NCI-H1092 (cell line): ENCODE measurements at regions not wholly inside any gene's neighbourhood (a gene's known extent, or its start where the extent isn't known, plus 50 kb on each side); places are given as distances from the start of the nearest gene placed in this dataset.

Experiments used
- DNase-seq: peaks from one replicate; lab custom pipeline; 2025; lab: John Stamatoyannopoulos, UW

DNA sequence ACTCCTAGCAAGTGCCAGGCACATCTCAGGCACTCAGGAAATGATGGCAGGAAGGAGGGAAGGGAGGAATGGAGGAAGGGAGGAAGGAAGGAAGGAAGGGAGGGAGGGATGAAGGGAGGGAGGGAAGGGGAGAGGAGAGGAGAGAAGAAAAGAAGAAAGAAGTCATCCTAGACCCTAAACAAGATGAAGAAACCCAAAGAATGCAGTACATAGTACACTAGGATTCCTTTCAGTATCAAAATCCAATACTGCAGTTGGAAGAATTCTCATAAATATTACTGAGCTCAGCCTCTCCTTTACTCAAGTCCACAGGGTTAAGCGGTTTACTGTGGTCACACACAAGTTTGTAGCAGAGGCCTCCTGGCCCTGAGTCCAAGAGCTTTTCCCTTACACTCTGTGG lies 155.7 kb upstream of the ETAA1 start:
- DNase-seq = no peak

DNA sequence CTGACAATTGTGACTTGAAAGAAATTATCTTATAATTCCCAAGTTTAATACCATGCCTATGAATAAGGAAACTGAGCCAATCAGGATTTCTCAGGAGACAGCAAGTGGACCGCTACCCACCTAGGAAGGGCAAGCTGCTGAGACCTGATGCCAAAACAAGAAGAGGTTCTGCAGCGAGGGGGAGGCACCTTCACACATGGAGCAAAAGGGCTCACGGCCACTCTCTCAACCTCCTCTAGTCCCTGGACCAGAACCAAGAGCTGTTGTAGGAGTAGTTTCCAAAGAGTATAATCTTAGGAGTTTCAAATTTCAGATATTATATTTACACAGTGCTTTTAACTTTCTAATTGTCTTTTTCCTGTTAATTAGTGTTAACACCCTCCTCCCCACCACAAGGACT lies 154.7 kb upstream of the ETAA1 start:
- DNase-seq = no peak

DNA sequence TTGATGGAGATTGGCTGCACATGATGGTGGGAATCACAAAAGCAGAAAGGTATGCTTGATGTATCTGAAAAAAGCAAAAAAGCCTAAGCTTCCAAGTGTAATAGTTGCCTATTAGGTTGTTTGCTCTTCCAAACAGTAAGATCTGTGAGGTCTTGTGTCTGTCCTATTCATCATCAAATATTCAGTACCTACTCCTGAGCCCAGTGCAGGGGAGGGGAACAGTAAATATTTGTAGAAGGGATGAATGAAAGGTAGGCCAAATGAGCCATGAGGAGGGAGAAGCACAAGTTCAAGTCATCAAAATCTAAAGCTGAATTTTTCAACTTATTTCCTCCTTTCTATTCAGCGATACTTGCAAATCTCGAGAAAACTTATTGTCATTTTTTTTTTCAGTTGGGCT lies 153.2 kb upstream of the ETAA1 start:
- no peak for DNase-seq

DNA sequence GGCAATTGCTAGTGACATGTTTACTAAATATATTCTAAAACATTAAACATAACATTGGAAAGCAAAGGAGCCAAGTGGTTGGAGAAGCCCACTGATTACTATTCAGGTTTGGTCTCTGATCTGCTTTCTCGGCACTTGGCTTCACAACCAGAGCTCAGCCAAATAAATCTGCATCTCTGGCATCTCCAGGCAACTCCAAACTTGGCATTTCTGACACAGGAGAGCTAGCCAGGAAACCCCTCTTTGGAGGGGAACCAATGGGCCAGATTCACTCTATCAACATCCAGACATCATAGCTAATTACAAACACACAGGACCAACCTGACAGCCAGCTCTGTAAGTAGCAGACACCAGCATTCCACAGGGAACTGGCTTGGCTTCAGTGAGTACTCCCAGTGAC lies 150.3 kb upstream of the ETAA1 start:
- no peak for DNase-seq

GRCh38 chr2:67251741-67252140 lies 145.4 kb upstream of the ETAA1 start:
- no peak for DNase-seq

DNA sequence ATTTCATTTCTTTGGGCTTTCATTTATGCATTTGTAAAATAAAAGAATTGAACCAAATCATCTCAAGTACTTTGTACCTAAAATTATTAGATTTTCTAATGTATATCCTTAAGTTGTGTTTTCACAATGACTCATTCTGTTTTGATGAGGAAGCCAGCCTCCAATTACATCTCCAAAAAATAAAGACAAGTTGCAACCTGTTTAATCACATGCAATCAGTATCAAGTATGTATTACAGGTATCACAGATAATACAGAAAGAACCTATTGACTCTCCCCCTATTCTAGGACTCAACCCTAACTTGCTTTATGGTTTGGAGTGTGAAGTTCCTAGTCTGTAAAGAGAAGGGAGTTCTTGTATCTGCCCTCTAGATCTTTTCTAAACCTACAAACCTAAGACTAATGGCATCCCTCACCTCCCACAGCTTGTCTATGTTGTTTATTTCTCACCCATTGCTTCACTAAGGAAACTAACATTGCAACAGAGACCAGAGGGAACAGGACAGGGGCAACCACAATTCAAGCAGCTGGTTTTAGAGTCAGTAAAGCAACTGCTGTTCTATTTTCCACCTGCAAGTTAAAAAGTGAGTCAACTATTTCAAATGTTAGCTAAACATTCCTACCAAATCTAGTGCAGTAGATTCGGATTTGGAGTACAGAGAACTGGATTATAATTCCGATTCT lies 141.1 kb upstream of the ETAA1 start:
- DNase-seq = no peak

GRCh38 chr2:67256892-67257291 lies 140.2 kb upstream of the ETAA1 start:
- no peak for DNase-seq

DNA sequence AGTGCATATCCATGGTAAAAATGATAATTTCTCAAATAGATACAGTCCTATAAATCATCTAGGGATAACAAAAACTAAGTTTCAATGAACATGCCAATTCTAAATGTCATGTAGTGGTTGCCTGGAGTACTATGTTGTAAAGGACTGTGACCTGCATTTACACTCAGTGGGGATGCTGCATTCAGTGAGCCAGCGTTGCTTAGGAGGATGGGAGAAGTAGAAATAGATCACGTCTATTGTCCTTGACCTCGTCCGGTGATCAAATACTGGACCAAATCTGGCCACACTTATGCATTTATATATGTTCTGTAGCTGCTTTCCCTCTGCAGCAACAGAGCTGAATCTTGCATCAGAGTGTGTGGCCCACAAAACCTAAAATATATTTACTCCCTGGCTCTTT lies 139.0 kb upstream of the ETAA1 start:
- DNase-seq = no peak

- DNase-seq = no peak
Observed at GRCh38 chr2:67258831-67259230, 138.3 kb upstream of the ETAA1 start.

DNA sequence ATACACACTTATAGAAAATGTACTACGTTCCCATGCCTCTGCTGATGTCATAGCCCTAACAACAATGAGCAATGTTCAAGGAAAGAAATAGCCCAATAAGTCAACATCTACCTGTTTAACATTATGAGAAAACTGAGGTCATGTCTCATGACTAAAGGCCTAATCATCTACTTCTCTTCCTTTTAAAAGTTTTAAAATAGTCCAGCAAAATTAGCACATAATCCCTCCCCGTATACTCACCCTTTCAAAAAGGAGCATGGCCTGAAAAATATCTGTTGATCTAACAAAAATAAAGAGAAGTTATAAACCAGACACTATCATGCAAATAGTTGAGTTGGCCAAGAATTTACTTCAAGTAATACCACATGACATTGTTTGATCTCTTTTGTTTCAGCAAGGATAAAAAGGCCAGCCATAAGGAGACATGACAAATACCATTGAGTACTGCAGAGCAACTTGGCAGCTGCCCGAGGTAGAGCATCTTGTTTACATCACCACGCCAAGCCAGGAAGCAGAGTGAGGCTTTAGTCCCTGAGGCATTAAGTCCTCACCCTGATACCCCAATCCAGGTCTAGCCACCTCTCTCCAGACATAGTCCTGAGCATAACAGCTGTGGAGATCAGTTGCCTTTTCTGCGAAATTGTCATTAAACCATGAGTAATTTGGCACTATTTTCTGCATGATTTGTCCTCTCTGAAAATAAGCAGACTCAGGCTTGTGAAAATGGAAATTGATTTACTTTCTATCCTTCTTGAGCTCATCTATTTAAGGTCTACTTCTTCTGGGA lies 137.4 kb upstream of the ETAA1 start:
- DNase-seq = no peak

DNA sequence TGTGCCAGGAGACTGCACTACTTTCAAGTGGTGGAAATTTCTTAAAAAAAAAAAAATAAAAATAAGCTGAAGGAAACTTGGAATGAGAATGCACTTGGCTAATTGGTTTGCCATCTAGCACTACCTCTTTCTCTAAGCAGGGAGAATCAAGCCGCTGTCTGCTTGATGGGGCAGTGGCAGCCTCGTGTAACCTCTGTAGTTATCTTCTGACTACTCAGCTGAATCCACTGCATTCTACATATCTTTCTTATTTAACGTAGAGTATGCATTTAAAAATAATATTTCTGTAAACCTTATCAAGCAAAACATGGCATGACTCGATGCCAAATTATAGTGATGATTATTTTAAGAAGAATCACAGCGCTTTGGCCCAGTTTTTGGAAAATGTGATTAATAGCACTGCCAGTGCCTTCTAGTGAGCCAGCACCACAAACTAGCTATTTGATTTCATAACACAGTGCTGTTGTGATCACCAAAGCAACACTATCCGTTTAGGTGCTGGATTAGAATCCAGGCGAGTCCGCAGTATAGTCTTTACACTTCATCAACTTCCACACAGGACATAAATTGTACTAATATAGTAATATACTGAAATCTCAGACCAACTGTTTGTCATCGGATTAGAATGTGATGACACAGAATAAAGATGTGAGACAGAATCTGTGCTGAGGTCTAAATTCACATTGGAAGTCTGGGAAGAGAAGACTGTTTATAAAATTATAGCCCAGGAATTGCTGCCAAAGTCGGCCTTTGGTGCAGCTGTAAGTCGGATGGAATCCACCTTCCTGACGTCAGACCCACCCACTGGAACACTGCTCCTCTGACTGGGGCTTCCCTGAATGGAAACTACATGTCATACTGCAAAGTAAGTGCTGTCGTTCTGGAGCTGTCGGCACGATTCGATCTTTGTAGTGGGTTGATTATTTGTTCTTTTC lies 136.5 kb upstream of the ETAA1 start:
- no peak for DNase-seq

DNA sequence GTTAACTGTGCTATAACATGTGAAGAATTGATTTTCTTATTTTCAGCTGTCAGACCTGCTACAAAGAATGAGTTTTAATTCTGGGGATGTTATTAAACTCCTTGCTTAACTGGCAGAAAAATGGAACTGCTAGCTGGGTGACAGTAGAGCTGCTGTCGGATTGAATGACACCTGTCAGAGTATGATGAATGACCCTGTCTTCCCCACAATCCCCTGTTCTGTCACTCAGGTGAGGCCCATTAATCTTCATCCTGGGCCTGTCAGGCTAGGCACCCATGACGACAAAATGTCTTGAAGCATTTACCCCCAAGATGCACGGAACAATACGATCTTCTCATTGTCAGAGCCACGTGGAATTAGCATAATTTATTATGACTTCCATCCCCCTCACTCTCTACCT lies 129.9 kb upstream of the ETAA1 start:
- no peak for DNase-seq

- no peak for DNase-seq
Observed at GRCh38 chr2:67268797-67269196, 128.3 kb upstream of the ETAA1 start.

DNA sequence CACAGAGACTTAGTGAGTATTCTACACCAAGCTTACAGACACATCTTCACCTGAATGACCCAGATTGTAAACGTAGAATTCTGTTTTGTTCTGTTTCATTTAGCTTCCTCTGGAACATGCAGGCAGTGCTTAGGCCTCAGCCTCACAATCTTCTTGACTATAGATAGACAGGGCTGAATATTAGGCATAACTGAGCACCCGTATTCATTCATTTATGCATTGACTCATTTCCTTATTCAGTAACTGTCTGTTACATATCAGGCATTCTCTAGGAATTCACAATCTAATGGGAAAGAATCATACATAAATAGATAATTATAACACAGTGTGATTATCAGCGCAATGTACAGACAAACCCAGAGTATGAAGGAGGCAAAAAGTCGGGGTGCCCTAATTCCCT lies 124.9 kb upstream of the ETAA1 start:
- no peak for DNase-seq

- DNase-seq = no peak
Observed at GRCh38 chr2:67277450-67277849, 119.7 kb upstream of the ETAA1 start.

DNA sequence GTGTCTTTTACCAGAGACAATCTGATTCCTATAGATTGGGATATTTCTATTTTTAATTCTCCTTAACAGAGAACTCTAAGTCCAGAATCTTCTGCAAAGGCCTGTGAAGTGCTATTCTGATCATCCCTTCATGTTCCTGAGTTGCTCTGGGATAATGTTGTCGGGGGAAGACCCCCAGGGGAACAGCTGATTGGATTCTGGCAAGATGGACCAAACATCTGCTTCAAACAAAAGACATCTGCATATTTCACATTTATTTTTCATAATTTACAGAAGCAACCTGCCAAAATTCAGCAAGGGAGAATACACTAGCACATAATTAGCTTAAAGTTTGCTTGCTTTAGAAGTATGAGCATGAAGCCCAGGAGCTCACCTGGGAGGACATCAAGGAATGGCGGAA lies 116.0 kb upstream of the ETAA1 start:
- no peak for DNase-seq

DNA sequence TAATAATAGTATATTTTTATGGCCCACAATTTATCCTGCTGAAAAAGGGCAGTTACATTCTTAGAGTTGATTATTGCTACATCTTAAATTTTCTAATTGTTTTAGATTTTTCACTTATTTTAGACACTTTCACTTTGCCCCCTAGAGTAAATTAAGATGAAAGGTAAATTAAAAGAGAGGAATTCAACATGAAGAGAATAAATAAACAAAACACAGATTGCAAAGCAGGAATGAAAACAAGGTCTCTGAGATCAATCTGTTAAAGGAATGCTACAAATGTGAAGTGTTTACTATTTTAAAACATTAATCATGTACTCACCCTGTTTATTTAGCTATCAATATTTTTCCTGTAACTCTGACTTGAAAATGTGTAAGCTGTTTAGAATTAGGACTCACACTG lies 113.5 kb upstream of the ETAA1 start:
- no peak for DNase-seq

DNA sequence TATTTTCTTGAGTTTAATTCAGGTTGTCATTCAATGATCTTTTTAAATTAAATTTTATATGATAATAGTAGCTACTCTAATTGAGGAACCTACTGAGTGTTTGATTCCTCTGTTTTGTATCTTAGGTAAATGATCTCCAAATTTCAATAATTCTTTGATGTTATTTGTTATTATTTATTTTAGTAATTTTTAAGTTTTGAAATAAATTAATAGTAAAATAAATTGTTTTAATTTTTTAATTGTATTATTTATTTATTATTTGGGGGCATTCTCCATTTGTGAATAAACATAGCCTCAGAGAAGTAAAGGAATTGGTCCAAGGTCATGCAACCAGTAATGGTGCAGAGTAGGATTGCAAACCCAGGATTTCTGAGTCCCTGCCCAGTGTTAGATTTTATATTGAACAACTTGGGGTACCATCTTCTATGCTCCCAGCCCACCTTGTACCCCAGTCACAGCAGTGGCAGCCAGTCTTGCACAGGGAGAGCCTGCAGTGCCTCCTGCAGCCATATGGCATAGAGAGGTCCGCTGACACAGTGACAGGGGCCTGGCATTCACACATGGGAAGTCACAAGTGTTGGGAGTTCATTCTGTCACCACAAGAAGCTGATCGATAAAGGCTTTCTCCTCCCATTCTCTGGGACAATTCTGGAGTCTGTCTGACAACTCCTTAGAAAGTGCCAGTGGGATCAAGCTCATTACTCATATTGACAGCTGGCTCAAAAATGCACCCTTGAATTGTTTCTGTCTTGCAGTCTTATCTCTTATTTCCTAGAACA lies 110.0 kb upstream of the ETAA1 start:
- no peak for DNase-seq

GRCh38 chr2:67289271-67289670 lies 107.9 kb upstream of the ETAA1 start:
- no peak for DNase-seq

DNA sequence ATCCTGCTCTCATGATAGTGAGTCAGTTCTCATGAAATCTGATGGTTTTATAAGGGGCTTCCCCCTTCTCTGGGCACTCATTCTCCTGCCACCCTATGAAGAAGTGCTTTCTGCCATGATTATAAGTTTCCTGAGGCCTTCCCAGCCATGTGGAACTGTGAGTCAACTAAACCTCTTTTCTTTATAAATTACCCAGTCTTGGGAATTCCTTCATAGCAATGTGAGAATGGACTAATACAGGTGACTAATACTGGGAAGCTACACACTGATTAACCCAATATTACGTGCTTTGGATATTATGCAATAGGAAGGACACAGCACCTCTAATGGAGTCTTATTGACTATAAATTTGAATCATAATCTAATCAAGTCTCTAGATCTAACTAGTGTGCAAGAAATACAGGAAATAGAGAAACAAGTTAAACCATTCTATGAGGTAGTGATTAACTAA lies 107.2 kb upstream of the ETAA1 start:
- no peak for DNase-seq

DNA sequence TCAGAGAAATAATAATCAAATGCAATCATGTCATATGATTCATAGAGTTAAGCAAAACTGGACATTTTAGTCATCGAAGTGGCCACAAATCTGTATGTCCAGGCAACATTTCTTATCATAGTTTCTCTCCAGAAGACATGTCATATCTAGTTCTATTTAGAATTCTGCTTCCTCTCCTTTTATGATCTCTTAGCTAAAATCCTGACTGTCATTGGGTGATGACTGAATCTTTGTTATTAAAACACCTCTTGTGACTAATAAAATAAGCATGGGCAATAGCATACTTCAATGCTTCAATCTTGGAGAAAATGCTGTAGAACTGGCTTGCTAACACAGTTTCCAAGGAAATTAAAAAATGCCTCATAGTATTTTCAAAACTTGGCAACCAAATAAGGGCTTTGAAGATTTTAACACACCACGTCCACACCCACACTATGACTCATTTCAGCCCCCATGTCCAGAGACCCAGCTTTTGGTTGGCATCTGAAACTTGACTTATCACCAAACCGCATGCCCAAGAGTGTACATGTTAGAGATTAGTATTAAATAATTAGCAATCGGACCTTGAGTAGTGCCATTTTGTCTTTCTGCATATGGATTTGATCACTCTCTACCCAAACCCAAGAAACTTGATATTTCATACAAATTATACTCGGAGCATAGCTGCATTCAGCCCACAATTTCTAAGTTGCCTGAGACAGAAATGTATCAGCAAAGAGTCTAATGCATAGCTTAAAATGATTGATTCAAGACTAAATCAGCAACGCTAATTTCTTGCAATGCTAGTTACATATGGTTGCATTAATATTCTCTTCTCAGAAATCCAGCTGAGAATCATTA lies 106.5 kb upstream of the ETAA1 start:
- no peak for DNase-seq
